Retina (tissue), 1 donor: ENCODE measurements at regions not wholly inside any gene's neighbourhood (a gene's known extent, or its start where the extent isn't known, plus 50 kb on each side); places are given as distances from the start of the nearest gene placed in this dataset.

Experiments
- DNase-seq: peaks from one replicate; pipeline ENCODE4 v3.0.0-alpha.2; 2016

GRCh38 chr4:138298866-138299265 is 56.7 kb upstream of the SLC7A11 start:
- no peak for DNase-seq

- no peak for DNase-seq
These were observed 56.3 kb upstream of the SLC7A11 start for GRCh38 chr4:138298431-138298830.

- DNase-seq: no peak
These were observed 55.7 kb upstream of the SLC7A11 start for GRCh38 chr4:138297743-138298405.

- no peak for DNase-seq
These were observed 50.2 kb upstream of the SLC7A11 start for GRCh38 chr4:138292321-138292720.
